ENCODE measurements at regions not wholly inside any gene's neighbourhood (a gene's known extent, or its start where the extent isn't known, plus 50 kb on each side); places are given as distances from the start of the nearest gene placed in this dataset.

DNA sequence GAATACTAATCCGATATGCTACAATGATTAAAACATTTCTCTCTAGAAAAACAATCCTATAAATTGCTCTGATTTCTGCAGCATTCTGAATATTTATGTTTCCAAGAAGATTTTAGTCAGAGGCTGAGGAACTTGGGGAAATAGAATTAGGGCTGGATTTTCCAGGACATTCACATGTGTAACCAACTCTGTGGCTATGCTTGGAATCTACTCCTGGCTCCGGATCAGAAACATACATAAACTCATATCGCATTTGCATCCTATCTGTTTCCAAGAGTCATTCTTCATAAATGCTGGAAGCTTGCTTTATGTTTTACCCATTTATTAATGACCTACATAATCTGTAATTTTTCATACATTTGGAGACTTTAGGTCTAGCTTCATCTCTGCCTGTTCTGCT is 459.9 kb upstream of the MARCKS start:
- CTCF ChIA-PET: no interaction called here
- H3K27ac Mint-ChIP-seq: no peak overlapping the region
- no peaks in the 10 kb centered on the region for H3K36me3 Mint-ChIP-seq (ENCODE audit: low read depth)
- no peak for DNase-seq
- intact Hi-C loops (cut with micrococcal nuclease): no loop called here
- no peaks in the 10 kb centered on the region for H3K4me1 Mint-ChIP-seq (ENCODE audit: low read depth)
- no peaks in the 10 kb centered on the region for H3K9me3 Mint-ChIP-seq
- no peaks in the 10 kb centered on the region for H3K27me3 Mint-ChIP-seq (ENCODE audit: low read depth)
- no peak overlapping the region for H3K4me3 Mint-ChIP-seq

GRCh38 chr6:113401231-113401630 is 455.9 kb upstream of the MARCKS start:
- no peaks in the 10 kb centered on the region for H3K36me3 Mint-ChIP-seq (ENCODE audit: low read depth)
- CTCF ChIA-PET: no interaction called here
- no peak overlapping the region for H3K4me3 Mint-ChIP-seq
- DNase-seq: no peak
- no peaks in the 10 kb centered on the region for H3K4me1 Mint-ChIP-seq (ENCODE audit: low read depth)
- H3K27ac Mint-ChIP-seq: no peak overlapping the region
- intact Hi-C loops (cut with micrococcal nuclease): no loop called here
- no peaks in the 10 kb centered on the region for H3K27me3 Mint-ChIP-seq (ENCODE audit: low read depth)
- no peaks in the 10 kb centered on the region for H3K9me3 Mint-ChIP-seq

DNA sequence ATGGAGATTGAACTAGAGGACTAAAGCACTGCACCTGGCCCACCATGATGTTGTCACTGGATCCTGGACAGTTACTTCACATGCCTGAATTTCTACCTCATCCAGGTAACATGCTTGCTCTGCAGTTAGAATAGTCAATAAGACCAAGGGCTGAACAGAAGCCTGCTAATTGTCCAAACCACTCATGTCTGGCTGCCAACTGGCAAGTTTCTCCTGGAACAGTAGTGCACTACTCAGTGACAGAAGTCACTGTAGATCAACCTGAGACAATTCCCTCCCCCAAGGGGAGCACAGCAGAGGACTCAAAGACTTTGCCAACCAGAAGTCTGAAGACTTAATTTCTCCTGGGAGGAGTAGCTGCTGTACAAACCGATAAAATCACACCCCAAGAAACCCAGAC is 454.6 kb upstream of the MARCKS start:
- Mint-ChIP-seq H3K27ac (no peak overlapping the region), H3K9me3 (no peaks in the 10 kb centered on the region), H3K4me1 (ENCODE audit: low read depth) (no peaks in the 10 kb centered on the region), H3K36me3 (ENCODE audit: low read depth) (no peaks in the 10 kb centered on the region), H3K4me3 (no peak overlapping the region), H3K27me3 (ENCODE audit: low read depth) (no peaks in the 10 kb centered on the region)
- CTCF ChIA-PET: no interaction called here
- intact Hi-C loops (cut with micrococcal nuclease): no loop called here
- DNase-seq: no peak

DNA sequence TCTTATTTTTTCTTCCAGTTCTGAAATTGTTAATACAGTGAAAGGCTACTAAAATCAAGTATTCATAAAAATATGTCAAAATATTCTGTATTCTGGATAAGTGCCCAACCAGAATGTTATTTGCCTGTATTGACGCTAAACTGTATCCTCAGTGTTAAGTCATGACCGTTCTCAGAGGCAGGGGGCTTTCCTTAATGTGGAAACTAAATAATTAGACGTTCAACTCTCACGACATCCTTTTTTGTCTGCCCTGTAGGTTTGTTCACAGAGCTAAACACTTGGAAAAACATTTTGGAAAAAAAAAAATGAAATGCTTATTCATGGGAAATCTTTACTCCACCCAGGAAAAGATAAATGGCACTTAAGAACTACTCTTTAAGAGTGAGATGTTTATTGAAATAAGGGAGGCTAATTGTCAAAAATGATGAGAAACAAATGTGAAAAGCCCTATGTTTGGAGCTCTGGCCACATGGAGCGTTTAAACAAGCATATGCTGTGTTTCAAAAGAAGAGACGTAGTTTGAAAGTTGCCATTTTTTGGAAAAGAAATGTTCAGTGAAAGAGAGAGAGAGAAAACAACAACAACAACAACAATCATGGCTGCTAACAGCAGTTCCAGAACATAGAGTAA is 453.1 kb upstream of the MARCKS start:
- DNase-seq: no peak
- no peaks in the 10 kb centered on the region for H3K4me1 Mint-ChIP-seq (ENCODE audit: low read depth)
- CTCF ChIA-PET: no interaction called here
- intact Hi-C loops (cut with micrococcal nuclease): no loop called here
- H3K4me3 Mint-ChIP-seq: no peak overlapping the region
- H3K36me3 Mint-ChIP-seq (ENCODE audit: low read depth): no peaks in the 10 kb centered on the region
- no peaks in the 10 kb centered on the region for H3K27me3 Mint-ChIP-seq (ENCODE audit: low read depth)
- no peak overlapping the region for H3K27ac Mint-ChIP-seq
- no peaks in the 10 kb centered on the region for H3K9me3 Mint-ChIP-seq

DNA sequence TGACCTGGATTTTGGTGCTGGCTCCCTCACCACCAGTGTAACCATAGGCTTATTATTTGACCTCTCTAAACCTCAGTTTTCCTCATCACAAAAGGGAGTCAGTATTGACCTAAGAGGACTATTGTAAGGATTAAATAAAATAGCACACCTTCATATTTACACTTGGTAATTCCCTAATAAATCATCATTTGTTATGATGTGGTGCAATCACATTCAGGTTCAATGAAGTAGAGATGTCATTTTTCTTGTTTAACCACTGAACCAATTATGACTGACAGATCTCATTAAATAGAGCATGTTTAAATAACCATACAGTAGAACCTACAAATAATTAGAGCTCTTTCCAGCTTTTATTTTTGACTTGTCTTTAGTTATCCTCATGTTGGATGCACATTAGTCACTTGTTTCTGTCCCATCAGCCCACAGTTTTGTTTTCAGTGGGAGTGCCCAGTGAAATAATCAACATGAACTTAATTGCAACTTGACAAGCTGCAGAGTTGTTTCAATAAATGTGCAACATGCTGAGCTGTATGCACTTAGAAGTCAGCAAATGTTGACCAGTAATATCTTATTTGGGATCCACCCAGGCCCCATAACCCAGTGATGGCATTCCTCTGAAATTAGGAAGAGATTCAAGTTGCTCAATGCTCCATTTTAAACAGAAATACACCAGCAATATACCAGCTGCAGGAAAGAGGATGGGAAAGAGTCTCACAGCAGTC is 451.7 kb upstream of the MARCKS start:
- Mint-ChIP-seq H3K4me1 (ENCODE audit: low read depth) (no peaks in the 10 kb centered on the region), H3K27ac (no peak overlapping the region), H3K9me3 (no peaks in the 10 kb centered on the region), H3K27me3 (ENCODE audit: low read depth) (no peaks in the 10 kb centered on the region), H3K4me3 (no peak overlapping the region), H3K36me3 (ENCODE audit: low read depth) (no peaks in the 10 kb centered on the region)
- no peak for DNase-seq
- CTCF ChIA-PET: no interaction called here
- intact Hi-C loops (cut with micrococcal nuclease): no loop called here

GRCh38 chr6:113406048-113406695 is 451.0 kb upstream of the MARCKS start:
- Mint-ChIP-seq H3K9me3 (no peaks in the 10 kb centered on the region), H3K4me3 (no peak overlapping the region), H3K4me1 (ENCODE audit: low read depth) (no peaks in the 10 kb centered on the region), H3K36me3 (ENCODE audit: low read depth) (no peaks in the 10 kb centered on the region), H3K27me3 (ENCODE audit: low read depth) (no peaks in the 10 kb centered on the region), H3K27ac (no peak overlapping the region)
- intact Hi-C loops (cut with micrococcal nuclease): no loop called here
- DNase-seq: no peak
- CTCF ChIA-PET: no interaction called here

DNA sequence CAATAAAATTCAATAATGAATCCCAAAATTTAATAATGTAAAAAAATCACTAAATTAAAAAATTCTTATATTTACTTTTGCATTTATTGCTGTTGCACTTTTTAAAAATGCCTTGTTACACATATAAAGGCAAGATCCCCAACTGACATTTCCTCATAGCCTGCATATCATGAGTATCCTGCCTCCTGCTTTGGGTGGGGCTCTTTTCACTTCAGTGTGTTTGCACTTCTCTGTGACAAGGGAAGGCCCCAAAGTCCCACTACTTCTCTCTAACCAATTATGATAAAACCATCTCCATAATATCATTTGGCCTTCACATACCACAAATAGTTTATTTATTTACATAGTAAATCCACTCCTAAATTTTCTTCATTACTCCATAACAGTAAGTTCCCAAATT is 446.1 kb upstream of the MARCKS start:
- Mint-ChIP-seq H3K27me3 (ENCODE audit: low read depth) (no peaks in the 10 kb centered on the region), H3K9me3 (no peaks in the 10 kb centered on the region)

GRCh38 chr6:113412589-113413357 is 444.4 kb upstream of the MARCKS start:
- DNase-seq: no peak
- no peak overlapping the region for H3K27ac Mint-ChIP-seq
- no peak overlapping the region for H3K4me3 Mint-ChIP-seq
- CTCF ChIA-PET: interaction anchor here (0.9 kb wide), 1 partner anchor 446 kb away, joined by 3 read pairs; no protein-coding TSS in a partner anchor
- no peaks in the 10 kb centered on the region for H3K36me3 Mint-ChIP-seq (ENCODE audit: low read depth)
- no peaks in the 10 kb centered on the region for H3K9me3 Mint-ChIP-seq
- H3K4me1 Mint-ChIP-seq (ENCODE audit: low read depth): no peaks in the 10 kb centered on the region
- H3K27me3 Mint-ChIP-seq (ENCODE audit: low read depth): no peaks in the 10 kb centered on the region
- intact Hi-C loops (cut with micrococcal nuclease): no loop called here

More for the DNA sequence above, 446.1 kb upstream of the MARCKS start:
- Mint-ChIP-seq H3K36me3 (ENCODE audit: low read depth) (no peaks in the 10 kb centered on the region), H3K4me3 (no peak overlapping the region), H3K27ac (no peak overlapping the region), H3K4me1 (ENCODE audit: low read depth) (no peaks in the 10 kb centered on the region)
- DNase-seq: no peak
- CTCF ChIA-PET: no interaction called here
- intact Hi-C loops (cut with micrococcal nuclease): no loop called here

- no peak for DNase-seq
- H3K4me1 Mint-ChIP-seq (ENCODE audit: low read depth): no peaks in the 10 kb centered on the region
- H3K27me3 Mint-ChIP-seq (ENCODE audit: low read depth): no peaks in the 10 kb centered on the region
- no peak overlapping the region for H3K4me3 Mint-ChIP-seq
- CTCF ChIA-PET: no interaction called here
- H3K36me3 Mint-ChIP-seq (ENCODE audit: low read depth): no peaks in the 10 kb centered on the region
- no peaks in the 10 kb centered on the region for H3K9me3 Mint-ChIP-seq
- no peak overlapping the region for H3K27ac Mint-ChIP-seq
- intact Hi-C loops (cut with micrococcal nuclease): no loop called here
Measured at GRCh38 chr6:113414511-113414910, 442.6 kb upstream of the MARCKS start.

DNA sequence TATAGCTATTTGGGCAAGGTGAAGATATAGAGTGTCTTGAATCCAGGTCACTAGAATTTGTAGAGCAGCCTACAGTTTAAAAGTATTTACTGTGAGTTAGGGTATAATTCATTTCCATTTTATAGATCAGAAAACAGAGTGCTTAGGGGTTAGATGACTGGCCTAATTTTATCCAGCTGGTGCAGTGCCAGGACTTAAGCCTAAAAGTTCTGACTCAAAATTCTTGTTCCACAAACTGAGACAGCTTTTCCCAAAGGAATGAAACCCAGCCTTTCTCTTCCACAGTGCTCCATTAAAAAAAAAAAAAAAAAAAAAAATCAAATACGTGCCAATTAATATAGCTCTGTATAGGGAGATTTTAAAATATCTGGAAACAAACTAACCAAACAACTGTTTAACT is 441.0 kb upstream of the MARCKS start:
- H3K27me3 Mint-ChIP-seq (ENCODE audit: low read depth): no peaks in the 10 kb centered on the region
- H3K4me1 Mint-ChIP-seq (ENCODE audit: low read depth): no peaks in the 10 kb centered on the region
- DNase-seq: no peak
- CTCF ChIA-PET: no interaction called here
- no peak overlapping the region for H3K4me3 Mint-ChIP-seq
- H3K27ac Mint-ChIP-seq: no peak overlapping the region
- no peaks in the 10 kb centered on the region for H3K36me3 Mint-ChIP-seq (ENCODE audit: low read depth)
- H3K9me3 Mint-ChIP-seq: no peaks in the 10 kb centered on the region
- intact Hi-C loops (cut with micrococcal nuclease): no loop called here

- Mint-ChIP-seq H3K4me3 (no peak overlapping the region), H3K36me3 (ENCODE audit: low read depth) (no peaks in the 10 kb centered on the region), H3K27me3 (ENCODE audit: low read depth) (no peaks in the 10 kb centered on the region), H3K4me1 (ENCODE audit: low read depth) (no peaks in the 10 kb centered on the region), H3K9me3 (no peaks in the 10 kb centered on the region), H3K27ac (no peak overlapping the region)
- no peak for DNase-seq
- intact Hi-C loops (cut with micrococcal nuclease): no loop called here
- CTCF ChIA-PET: no interaction called here
Measured at GRCh38 chr6:113420290-113420689, 436.9 kb upstream of the MARCKS start.

DNA sequence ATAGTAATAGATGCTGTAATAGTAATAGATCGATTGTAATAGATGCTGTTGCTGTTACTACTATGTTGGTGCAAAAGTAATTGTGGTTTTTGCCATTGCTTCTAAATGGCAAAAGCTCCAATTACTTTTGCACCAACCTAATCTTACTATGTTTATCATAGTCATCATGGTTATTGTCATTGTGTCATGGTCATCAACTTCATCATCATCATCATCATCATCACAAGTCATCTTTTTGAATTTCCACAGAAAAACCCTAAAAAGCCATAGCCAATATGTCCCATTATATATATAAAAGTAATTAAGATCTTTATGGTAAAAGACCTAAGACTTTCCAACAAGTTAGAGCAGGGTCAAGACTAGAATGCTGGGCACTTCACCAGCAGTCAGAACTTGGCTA is 435.1 kb upstream of the MARCKS start:
- no peak overlapping the region for H3K27ac Mint-ChIP-seq
- H3K4me1 Mint-ChIP-seq (ENCODE audit: low read depth): no peaks in the 10 kb centered on the region
- H3K27me3 Mint-ChIP-seq (ENCODE audit: low read depth): no peaks in the 10 kb centered on the region
- H3K36me3 Mint-ChIP-seq (ENCODE audit: low read depth): no peaks in the 10 kb centered on the region
- H3K9me3 Mint-ChIP-seq: no peaks in the 10 kb centered on the region
- intact Hi-C loops (cut with micrococcal nuclease): no loop called here
- H3K4me3 Mint-ChIP-seq: no peak overlapping the region
- CTCF ChIA-PET: no interaction called here
- DNase-seq: no peak

Measured in activated naive CD4-positive, alpha-beta T cell treated with anti-CD3 and anti-CD28 coated beads for 36 hours (primary cell).